ENCODE measurements at regions not wholly inside any gene's neighbourhood (a gene's known extent, or its start where the extent isn't known, plus 50 kb on each side); places are given as distances from the start of the nearest gene placed in this dataset.
"Not testable (repeated sequence)": the region's sequence is repeated elsewhere in the genome, so short reads cannot be mapped to it uniquely, and the experiment has no call there.

DNA sequence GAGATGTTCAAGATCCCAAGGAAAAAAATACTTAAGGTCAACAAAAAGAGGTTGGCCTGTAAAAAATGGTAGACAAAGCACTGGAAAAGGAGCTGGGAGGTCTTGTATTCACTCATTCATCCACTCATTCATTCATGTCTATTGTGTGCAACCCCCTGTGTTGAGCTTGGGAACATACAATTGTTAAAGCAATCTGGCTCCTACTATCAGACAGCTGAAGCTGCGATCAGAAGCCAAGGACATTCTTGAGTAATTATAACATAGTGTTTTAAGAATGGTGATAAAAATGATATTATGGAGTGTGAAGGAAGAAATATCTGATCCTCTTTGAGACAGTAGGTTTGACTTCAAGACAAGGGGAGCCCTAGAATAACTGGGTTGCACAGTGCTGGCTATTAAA is 693.4 kb downstream of the TOX3 start:
- DNase-seq (ENCODE audit: low spot score), result no peak

DNA sequence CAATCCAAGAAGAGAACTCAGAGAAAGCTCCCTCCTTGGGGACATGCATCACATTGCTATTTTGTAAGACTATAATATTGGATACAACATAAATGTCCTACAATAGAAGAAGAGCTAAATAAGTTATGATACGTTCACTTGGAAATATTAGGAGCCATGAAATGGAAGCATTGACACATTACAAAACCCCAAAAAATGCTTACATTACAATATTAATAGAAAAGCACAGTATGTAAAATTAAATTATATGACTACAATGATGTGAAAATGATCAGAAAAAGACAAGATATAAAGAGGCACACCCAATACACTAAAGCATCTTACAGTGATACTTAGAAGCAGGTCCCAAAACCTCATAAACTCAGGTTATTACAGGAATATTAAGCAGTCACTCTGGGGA is 694.1 kb downstream of the TOX3 start:
- DNase-seq (ENCODE audit: low spot score), result no peak

DNA sequence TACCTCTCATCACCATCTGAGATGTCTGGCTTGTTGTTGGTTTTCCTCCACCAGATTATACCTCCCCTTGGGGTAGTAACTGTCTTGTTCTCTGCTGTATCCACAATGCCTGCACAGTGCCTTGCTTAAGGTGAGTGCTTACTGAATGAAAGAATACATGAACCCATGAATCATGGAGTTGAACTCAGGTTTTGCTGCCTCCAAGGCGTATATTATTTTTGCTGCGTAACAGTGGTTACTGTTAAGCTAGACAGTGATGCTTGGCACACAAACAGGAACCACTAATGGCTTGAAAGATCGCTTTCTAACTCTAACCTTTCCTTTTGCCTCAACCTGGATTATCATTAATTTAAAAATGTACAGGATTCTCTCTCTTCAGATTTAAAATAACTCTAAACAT is 695.8 kb downstream of the TOX3 start:
- DNase-seq (ENCODE audit: low spot score), result no peak

DNA sequence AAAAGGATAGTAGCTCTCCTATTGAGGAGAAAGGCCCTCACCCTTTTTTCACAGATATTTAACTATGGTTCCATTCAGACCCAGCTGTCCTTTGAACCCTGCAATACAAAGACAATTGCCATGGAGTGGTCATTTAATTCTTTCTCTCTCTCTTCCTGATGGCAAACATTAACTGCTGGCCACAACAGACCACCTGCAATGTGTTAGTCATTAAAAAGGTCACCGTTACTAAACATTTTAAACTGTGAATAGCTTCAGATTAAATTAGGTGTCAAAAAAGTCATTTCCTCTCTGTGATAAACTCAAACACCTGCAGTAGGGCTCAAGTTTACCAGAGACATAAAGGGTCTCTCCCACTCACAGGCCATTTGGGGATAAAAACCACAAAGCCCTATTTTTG is 697.2 kb downstream of the TOX3 start:
- no peak for DNase-seq (ENCODE audit: low spot score)

DNA sequence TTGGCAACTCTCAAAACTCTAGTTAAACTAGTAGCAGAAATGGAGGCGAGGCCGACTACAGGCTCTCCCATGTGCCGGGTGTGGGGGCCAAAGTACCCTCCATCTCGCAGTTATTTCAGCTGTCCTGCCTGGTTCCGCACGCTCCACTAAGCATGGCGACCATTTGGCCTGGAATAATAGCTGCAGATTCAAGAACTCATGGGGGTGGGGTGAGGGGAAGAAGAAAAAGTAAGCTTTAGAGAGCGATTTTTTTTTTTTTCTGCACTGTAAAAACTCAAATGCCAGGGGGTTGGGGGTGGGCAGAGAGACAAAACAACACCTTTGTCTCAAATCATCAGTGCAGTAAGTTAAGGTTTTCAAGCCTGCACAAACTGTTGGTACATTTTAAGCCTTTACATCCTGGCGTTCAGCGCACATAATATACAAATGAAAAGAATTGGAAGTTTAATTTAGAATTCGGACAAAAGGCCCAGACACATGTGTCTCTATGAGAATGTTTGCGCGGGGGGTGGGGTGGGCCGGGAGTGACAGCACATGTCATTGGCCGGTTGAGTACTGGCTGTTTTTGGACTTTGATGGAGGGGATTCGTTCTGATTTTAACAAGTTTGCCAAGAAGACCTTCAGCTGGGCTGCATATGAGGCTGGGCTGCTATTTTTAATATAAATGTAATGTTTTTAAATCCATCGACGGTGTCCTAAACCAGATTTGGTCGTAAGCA is 694.7 kb upstream of the SALL1 start:
- no peak for DNase-seq (ENCODE audit: low spot score)

DNA sequence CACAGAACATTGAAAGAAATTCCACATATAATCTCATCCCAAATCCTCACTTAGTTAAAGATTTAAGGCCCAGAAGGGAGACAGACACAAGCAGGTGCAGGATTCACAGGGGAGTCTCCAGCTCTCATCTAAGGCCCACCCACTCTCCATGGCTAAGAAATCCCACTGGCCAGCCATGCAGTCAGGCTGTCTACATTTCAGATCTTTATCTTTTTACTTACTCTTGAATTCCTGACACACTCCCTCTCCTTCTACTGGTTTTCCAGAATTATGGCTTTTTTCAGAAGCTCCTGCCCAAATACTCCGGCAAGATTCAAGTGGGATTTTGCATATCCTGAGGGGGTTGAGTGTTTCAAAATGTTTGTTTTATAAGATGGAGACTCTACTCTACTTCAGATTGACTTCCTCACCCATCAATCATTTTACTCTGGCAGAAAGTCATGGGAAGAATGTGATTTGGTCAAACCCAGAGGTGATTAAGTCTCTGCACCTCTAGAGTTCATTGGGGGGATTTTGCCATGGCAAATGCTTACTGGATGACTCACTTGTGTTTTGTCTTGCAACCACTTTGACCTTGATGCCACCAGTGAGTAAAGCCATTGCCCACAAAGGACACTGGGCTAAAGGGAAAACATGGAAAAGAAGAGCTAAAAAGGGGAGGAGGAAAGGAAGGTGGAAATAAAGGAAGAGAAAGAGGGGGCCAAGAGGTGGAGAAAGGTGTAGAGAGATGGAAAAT is 688.8 kb upstream of the SALL1 start:
- DNase-seq (ENCODE audit: low spot score), result no peak

DNA sequence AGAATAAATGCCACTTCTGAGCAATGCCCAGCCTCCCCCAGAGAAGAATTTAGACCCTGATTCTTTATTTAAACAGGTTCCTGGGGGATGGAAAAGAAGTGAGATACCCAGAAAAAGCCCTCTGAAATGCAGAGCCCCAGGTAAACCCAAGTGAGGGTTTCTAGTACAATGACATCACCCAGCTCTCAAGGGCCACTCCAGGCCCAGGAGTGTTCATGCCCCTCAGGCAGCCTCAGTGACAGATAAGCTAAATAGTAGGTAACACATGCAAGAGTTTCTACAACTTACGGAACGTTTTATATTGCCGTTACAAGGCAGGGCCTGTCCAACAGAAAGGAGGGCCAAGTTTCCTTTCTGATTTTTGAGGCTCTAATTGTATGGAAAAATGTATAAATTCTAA is 683.7 kb upstream of the SALL1 start:
- no peak for DNase-seq (ENCODE audit: low spot score)

DNA sequence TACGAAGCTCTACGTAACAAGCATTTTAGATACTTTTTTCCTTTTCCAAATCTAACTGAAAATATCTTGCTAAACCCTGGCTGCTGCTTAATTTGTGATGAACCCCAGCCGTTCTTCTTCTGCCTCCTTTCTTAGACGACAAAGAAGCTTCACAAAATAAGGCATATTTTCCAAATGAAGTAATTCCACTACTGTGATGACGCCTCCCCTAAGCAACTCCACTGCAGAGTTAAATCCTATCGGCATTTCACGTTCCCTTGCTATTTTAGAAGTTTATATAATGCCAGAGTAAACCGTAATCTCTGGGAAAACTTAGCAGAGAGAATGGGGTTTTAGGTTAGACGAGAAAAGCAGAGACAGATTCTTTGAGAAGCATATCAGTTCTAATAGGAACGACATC is 683.1 kb upstream of the SALL1 start:
- no peak for DNase-seq (ENCODE audit: low spot score)

DNA sequence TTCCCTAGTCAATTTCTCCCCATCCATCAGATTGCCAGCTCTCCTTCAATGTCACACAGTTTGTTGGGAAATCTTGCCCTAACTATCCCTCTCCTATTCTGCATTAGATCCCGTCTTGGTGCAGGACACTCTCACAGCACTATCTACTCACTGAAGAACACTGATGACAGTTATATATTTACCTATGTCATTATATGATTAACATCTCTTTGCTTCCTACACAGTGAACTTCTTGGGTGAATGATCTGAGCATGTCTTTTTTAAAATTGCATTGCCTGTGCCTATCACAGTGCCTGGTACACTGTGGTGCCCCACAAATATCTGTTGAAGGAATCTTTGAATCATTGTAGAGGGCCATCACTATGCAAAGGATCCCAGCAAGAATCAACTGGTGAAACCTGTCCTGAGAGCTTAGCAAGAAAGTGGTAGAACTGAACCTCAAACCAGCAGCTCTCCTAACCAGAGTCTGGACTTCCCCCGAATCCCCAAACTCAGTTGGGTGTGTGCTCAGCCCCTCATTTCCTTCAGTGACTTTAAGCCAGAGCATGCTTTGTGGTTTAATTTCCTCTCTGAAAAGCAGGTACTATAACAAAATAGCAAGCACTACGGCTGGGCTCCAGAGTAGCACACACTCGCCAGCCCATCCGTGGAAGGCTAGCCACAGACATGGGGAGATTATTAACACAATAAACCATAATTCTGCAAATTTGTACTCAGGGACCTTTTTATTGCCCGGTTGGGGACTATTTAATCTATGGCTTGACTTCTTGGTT is 680.7 kb upstream of the SALL1 start:
- DNase-seq (ENCODE audit: low spot score), result no peak

DNA sequence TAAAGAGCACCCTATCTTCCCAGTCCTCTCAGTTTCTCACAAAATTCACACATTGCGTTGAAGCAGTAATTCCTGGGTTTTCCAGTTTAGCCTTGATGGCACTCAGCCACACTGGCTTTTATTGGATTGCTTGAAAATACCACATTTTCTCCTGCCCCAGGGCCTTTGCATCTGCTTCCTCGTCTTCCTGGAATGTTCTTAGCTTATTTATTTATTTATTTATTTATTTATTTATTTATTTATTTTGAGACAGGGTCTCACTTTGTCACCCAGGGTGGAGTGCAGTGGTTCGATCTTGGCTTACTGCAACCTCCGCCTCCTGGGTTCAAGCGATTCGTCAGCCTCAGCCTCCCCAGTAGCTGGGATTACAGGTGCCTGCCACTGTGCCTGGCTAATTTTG is 680.0 kb upstream of the SALL1 start:
- not testable (repeated sequence) for DNase-seq (ENCODE audit: low spot score)

DNA sequence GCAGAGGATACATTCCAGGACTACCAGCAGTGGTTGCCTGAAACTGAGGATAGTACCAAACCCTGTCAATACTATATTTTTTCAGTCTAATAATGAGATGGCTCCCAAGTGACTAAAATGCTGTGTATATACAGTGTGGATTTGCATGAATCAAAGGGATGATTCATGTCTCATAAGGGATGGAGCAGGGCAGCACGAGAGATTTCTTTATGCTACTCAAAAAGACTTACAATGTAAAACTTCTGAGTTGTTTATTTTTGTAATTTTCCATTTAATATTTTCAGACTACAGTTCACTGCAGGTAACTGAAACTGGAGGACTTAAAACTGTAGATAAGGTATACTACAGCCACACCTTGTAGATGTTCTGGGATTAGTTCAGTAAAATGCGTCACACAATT is 674.7 kb upstream of the SALL1 start:
- DNase-seq (ENCODE audit: low spot score), result no peak

DNA sequence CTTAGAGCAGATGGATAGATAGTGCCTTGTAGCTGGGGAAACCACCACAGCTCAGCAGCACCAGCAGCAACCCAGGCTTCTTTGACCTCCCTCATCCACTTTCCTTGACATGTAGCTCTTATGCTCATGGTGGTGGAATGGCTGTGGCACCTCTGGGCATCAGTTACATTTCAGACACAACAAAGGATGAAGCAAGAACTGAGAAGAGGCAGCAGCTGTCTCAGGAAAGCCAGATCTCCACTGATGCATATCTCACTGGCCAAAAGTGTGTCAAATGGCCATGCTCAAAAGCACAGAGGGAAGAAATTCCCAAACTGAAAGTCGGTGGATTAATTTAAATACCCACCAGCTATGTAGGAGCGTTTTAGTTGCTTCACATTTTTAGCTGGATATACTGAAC is 671.4 kb upstream of the SALL1 start:
- DNase-seq (ENCODE audit: low spot score), result no peak

DNA sequence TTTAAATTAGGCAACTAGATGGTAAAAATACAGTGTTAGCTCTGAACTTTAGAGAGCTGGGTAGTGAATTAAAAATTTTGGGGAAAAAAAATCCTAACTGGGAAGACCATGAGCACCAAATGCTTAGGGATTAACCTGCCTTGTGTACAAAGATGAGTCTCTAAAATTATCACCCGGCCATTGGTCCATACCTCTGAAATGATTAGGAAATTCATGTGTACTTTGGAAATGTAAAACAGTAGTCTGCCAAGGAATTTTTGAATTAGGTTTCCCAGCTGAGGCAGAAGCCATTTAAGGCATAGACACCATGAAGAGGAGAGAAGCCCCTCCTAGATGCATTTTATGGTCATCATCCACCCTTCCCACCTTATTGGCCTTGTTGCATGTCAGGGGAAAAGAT is 670.5 kb upstream of the SALL1 start:
- no peak for DNase-seq (ENCODE audit: low spot score)

DNA sequence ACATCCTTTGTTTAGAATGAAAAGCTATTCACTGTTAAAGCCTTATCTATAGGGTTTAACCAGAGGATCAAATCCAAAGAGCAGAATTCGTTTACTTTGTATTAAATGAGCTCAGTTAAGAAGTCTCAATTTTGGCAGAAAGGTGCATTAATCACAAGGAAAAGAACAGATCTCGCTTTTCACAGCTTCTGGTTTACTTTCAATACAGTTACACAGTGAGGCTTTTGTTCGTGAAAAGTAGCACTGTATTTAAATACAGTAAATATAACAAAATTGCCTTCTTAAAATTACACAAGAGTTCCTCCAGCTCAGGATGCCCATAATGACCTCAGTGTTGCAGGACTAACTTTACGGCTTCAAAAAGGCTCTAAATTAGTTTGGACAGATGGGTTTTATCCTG is 669.1 kb upstream of the SALL1 start:
- no peak for DNase-seq (ENCODE audit: low spot score)

DNA sequence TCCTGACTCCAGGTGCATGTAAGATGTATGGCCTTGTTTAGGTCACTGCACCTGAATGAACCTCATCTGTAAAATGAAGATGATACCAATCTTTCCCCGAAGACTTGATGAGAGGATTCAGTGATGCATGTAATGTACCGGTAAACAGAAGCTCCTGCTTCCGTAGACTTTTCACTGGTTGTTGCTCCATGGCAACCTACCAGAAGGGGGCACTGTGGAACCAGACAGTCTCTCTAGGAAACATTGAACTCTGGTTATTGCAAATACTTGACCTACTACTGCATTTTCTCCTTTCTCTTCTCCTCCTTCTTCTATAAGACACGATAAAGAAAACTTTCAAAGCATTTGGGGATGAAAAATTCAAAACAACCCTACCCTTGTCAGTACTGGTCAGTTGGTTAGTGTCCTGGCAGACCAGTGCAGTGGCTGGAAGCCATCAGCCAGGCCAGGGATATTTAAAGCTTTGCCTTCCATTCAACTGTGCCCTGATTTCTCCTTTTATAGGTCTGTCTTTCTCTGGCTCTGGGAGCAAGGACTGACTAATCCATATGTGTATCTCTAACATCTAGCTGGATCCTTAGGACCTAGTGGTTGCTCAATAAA is 667.4 kb upstream of the SALL1 start:
- DNase-seq (ENCODE audit: low spot score), result peak; percentile 19

DNA sequence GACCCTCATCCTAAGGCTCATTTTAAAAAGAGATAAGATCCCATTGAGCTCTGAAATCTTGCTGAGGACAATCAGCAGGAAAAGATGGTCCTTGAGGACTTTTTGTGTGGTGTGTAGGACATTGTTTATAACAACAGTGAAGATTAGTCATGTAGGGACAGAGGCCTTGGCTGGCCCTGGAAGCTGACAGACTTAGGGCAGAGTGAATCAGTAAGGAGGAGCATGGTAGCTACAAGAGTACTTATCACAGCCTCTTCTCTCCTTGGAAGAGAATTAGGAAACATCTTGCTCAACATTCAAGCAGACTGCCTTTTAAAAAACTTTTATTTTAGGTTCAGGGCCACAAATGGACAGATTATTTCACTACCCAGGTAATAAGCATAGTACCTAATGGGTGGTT is 665.9 kb upstream of the SALL1 start:
- DNase-seq (ENCODE audit: low spot score), result no peak

DNA sequence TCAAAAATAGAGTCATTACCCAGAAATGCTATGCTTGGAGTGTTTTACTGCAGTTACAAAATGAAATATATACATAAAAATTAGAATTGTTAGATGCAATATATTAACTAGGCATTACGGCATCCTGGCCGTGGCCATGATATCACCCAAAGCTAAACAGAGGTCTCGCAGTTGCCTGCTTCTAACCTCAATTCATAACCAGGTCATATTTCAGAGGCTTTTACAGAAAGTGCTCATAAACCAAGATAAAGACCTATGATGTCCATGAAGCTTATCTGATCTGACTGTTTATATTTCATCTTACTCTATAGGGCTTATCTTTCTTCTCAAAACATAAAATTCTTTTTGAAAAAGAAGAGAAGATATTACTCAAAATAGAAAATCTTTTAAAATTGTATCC is 664.5 kb upstream of the SALL1 start:
- DNase-seq (ENCODE audit: low spot score), result no peak

DNA sequence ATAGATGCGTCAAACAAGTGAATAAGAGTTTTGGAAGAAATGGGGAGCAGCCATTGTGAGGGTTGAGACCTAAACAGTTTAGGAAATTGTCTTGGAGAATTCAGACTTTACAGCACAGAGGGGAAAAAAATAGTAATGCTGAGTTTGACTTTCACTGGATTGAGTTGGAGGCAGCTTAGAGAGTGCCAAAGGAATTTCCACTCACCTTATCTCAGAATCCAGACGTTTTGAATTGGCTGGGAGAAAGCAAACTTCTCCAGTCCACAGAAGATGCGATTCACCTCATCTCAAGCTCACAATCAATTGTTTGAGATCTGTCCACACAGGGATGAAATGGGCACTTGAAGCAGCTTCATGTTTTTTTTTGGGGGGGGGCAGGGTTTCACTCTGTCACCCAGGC is 663.5 kb upstream of the SALL1 start:
- DNase-seq (ENCODE audit: low spot score), result no peak

DNA sequence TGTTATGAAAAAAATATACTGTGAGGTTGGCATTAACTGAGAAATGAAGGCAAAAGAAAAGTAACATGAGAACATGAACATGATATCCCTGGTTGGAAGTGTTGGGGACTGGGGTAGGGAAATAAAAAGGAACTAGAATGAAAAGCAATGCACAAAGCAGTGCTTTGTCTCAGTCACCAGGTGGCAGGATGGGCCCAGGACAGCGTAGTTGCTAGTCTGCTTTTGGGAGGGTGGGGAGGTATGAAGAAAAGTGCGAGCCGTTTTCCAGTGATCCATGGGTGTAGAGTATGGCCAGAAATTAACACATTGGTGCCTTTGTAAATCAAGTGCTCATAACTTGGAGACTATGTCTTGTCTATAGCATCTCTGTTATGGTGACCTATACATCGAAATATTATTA is 662.5 kb upstream of the SALL1 start:
- DNase-seq (ENCODE audit: low spot score), result no peak

DNA sequence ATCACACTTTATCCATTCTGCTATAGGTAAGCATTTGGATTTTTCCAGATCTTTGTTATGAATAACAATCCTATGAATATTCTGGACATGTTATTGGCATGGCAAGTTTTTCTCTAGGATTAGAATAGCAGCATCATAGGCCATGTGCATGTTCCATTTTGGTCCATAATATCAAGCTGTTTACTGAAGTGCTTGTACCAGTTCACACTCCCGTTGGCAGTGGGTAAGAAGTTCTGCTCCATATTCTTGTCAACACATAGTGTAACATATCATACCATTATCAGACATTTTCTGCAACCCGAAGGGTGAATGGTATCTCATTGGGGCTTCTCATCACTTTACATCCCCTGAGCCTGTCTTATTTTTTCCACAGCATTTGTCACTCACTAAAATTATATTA is 661.9 kb upstream of the SALL1 start:
- no peak for DNase-seq (ENCODE audit: low spot score)

DNA sequence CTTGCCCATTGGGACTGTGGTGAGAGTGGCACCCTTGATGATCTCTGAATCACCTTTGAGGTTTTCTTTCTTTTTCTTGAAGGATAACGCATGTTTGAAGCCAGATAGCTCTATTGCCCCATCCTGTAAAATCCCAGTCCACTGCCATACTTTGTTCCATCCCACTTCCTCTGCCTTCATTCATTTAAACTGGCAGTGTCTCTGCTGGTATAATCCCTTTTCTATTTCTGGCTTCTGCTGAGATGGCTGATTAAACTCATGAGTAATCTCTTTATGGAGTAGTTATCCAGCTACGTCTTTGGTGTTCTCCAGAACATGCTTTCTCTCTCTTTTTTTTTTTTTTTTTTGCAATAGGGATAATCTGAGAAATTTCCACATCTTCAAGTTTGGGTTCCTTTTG is 656.5 kb upstream of the SALL1 start:
- no peak for DNase-seq (ENCODE audit: low spot score)

DNA sequence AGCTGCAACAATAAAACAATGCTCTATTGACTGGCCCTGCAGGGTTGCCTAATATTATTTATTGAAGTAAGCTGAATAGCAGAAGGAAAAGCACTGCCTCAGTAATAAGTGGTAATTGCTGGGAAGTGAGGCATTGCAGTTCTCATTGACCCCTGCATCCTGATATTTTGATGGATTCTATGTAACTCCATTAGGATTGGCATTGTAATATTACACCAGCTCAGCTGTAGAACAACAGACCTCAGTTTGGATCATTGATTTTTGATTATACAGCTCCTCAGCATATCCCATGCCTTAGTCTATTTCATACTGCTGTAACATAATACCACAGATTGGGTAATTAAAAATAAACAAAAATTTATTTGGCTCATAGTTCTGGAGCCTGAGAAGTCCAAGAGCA is 650.6 kb upstream of the SALL1 start:
- DNase-seq (ENCODE audit: low spot score), result no peak
